ENCODE measurements at regions not wholly inside any gene's neighbourhood (a gene's known extent, or its start where the extent isn't known, plus 50 kb on each side); places are given as distances from the start of the nearest gene placed in this dataset.
"Not testable (repeated sequence)": the region's sequence is repeated elsewhere in the genome, so short reads cannot be mapped to it uniquely, and the experiment has no call there.

DNA sequence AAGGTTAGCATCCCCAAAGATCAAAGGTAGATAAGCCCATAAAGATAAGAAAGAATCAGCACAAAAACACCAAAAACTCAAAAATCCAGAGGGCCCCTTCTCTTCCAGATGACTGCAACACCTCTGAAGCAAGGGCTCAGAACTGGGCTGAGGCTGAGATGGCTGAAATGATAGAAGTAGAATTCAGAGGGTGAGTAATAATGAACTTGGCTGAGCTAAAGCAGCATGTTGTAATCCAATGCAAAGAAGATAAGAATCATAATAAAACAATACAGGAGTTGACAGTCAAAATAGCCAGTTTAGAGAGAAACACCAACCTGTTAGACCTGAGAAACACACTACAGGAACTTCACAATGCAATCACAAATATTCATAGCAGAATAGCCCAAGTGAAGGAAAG lies 406.9 kb upstream of the CXADR start:
- no peak overlapping the region for H3K4me3 ChIP-seq (ENCODE audit: low read depth, low read length)
- TF ChIP-seq, protein P1, sequence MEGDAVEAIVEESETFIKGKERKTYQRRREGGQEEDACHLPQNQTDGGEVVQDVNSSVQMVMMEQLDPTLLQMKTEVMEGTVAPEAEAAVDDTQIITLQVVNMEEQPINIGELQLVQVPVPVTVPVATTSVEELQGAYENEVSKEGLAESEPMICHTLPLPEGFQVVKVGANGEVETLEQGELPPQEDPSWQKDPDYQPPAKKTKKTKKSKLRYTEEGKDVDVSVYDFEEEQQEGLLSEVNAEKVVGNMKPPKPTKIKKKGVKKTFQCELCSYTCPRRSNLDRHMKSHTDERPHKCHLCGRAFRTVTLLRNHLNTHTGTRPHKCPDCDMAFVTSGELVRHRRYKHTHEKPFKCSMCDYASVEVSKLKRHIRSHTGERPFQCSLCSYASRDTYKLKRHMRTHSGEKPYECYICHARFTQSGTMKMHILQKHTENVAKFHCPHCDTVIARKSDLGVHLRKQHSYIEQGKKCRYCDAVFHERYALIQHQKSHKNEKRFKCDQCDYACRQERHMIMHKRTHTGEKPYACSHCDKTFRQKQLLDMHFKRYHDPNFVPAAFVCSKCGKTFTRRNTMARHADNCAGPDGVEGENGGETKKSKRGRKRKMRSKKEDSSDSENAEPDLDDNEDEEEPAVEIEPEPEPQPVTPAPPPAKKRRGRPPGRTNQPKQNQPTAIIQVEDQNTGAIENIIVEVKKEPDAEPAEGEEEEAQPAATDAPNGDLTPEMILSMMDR (IDR thresholded peaks at IDR 0.05; ENCODE audit: low read depth, low read length, missing control alignments): no peak
- in situ Hi-C loops (cut with HindIII; ENCODE audit: low sequenced_read_pairs): no loop called here
- no peak for DNase-seq (ENCODE audit: low read depth)

DNA sequence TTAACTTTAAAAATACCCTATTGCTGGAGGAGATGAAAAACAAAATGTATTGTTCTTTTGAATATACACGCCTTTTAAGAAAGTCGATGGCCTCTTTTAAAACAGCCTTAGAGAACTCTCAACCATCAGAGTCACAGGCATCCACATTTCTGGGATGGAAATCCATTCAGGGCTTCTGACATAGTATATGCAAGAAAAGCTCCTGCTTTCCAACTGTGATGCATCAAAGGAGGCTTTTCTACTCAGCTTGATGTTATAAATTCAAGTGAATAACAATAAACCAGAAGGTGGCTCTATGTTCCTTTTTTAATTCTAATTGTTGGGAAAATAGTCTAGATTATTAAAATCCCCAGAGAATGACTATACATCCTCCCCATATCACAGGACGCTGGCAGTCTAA lies 398.8 kb upstream of the CXADR start:
- DNase-seq (ENCODE audit: low read depth): no peak
- no peak overlapping the region for H3K4me3 ChIP-seq (ENCODE audit: low read depth, low read length)
- in situ Hi-C loops (cut with HindIII; ENCODE audit: low sequenced_read_pairs): no loop called here
- TF ChIP-seq, protein P1 (IDR thresholded peaks at IDR 0.05; ENCODE audit: low read depth, low read length, missing control alignments): no peak

DNA sequence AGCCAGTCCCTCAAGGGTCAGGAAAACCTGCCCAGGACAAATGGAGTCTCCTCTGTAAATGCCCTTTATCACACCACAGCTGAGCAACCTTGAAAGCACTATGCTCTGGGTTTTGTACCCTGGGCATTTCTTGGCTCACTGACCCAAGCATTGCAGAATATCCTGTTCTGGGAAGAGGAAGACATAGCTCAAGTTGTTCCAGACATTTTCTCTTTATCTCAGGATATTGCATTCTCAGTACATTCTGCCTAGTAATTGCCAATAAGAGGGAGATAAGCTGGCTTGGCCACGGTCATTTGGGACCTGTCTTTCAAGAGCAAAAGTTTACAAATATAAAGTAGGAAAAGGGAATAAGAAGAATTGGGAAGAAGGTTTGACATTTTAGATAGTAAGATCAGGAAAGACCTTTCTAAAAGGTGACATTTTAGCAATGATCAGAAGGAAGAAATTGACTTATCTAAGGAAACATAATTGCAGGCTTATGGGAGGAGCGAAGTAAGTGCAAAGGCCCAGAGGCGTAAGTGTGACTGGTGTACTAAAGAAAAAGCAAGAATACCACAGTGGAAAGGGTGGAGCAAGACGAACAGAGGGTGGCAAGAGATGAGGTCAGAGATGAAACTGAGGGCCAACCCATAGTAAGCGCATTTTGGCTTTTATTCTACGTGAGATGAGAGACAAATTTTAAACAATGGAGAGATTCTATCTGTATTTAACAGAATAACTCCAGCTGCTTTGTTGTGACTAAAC lies 394.0 kb upstream of the CXADR start:
- no peak for DNase-seq (ENCODE audit: low read depth)
- no peak overlapping the region for H3K4me3 ChIP-seq (ENCODE audit: low read depth, low read length)
- in situ Hi-C loops (cut with HindIII; ENCODE audit: low sequenced_read_pairs): no loop called here
- TF ChIP-seq, protein P1 (IDR thresholded peaks at IDR 0.05; ENCODE audit: low read depth, low read length, missing control alignments): no peak

DNA sequence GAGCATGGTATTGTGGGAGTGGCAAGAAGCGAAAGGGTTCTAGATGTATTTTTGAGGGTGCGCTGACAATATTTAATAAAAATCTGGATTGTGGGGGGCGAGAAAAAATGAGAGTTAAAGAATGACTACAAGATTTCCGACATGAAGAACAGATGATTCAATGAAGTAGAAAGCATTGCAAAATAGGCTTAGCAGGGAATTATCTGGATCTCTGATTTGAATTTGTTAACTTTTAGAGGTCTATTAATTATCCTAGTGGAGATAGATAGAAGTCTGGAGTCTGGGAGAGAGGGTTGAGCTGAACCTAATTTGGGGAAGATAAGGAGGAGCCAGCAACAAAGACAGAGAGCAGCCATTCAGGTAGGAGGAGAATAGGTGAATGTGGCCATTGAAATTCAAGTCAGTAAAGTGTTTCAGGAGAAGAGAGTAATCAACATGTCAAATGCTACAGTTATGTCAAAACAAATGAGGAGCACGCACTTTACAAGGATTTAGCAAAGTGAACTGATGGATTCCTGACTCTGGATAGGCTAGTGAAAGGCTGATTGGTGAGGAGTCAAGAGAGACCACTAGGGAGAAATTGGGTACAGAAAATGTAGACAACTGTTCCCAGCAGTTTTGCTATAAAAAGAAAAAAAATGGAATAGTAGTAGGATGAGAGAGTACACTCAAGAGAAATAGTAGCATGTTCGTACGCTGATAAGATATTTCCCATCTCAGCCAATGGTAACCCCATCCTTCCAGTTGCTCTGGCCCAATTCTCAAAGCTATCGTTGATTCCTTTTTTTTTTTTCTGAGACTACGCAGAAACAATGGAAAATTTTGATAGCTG lies 393.2 kb upstream of the CXADR start:
- H3K4me3 ChIP-seq (ENCODE audit: low read depth, low read length): no peak overlapping the region
- in situ Hi-C loops (cut with HindIII; ENCODE audit: low sequenced_read_pairs): no loop called here
- no peak for DNase-seq (ENCODE audit: low read depth)
- TF ChIP-seq, protein P1 (IDR thresholded peaks at IDR 0.05; ENCODE audit: low read depth, low read length, missing control alignments): no peak

DNA sequence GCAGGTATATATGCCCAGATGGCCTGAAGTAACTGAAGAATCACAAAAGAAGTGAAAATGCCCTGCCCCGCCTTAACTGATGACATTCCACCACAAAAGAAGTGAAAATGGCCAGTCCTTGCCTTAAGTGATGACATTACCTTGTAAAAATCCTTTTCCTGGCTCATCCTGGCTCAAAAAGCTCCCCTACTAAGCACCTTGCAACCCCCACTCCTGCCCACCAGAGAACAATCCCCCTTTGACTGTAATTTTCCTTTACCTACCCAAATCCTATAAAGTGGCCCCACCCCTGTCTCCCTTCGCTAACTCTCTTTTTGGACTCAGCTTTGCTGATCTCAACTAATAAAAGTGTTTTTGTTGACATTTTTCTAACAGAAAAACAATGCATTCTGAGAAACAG lies 385.4 kb upstream of the CXADR start:
- in situ Hi-C loops (cut with HindIII; ENCODE audit: low sequenced_read_pairs); DNase-seq (ENCODE audit: low read depth); H3K4me3 ChIP-seq (ENCODE audit: low read depth, low read length): not testable (repeated sequence)

DNA sequence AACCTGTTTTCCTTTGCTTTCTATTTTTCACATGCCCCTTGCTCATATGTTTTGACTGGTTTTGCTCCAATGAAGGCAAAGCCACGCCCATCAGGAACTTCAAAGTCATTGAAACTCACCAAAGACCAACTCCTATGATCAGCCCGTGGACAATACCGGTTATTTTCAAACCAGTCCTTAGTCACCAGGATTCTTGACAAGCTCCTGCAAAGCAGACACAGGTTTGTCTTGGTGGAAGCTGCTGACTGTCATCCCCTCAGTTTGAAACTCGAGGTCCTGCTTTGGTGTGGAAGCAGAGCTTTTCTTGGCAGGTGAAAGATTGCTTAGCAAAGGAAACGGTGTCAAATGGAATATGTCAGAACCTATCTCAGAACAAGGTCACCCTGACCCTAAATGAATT lies 384.7 kb upstream of the CXADR start:
- TF ChIP-seq, protein P1 (IDR thresholded peaks at IDR 0.05; ENCODE audit: low read depth, low read length, missing control alignments): no peak
- DNase-seq (ENCODE audit: low read depth): no peak
- in situ Hi-C loops (cut with HindIII; ENCODE audit: low sequenced_read_pairs): no loop called here
- H3K4me3 ChIP-seq (ENCODE audit: low read depth, low read length): no peak overlapping the region

DNA sequence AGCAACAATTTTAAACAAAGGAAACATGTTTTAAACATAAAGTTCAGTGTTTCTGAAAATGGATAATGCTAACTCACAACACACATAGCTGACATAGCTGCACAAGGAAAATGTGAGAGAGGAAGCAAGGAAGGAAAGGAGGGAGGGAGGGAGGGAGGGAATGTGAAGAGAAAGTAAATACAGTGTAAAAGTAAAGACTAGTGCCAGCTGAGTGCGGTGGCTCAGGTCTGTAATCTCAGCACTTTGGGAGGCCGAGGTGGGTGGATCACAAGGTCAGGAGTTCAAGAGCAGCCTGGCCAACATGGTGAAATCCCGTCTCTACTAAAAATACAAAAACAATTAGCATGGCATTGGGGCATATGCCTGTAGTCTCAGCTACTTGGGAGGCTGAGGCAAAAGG lies 373.7 kb upstream of the CXADR start:
- in situ Hi-C loops (cut with HindIII; ENCODE audit: low sequenced_read_pairs); DNase-seq (ENCODE audit: low read depth); H3K4me3 ChIP-seq (ENCODE audit: low read depth, low read length): not testable (repeated sequence)

Data from astrocyte of the cerebellum (primary cell).